HL-60 (cell line): ENCODE measurements at regions not wholly inside any gene's neighbourhood (a gene's known extent, or its start where the extent isn't known, plus 50 kb on each side); places are given as distances from the start of the nearest gene placed in this dataset.

ENCODE experiments used
- CTCF ChIP-seq: IDR thresholded peaks from one replicate; pipeline ENCODE4 v1.5.1; 2011; ENCODE audit warnings: low read length, control low read depth, inconsistent platforms; ENCODE audit not compliant: insufficient read depth
- GABPA ChIP-seq: IDR thresholded peaks from 2 replicates; pipeline ENCODE4 v1.6.1; 2012; ENCODE audit warnings: low read depth
- POLR2AphosphoS5 ChIP-seq: IDR thresholded peaks from 2 replicates; pipeline ENCODE4 v1.6.1; 2012; ENCODE audit warnings: low read depth
- REST ChIP-seq: IDR thresholded peaks from 2 replicates; pipeline ENCODE4 v1.6.1; 2012; ENCODE audit warnings: low read depth; ENCODE audit not compliant: insufficient replicate concordance

DNA sequence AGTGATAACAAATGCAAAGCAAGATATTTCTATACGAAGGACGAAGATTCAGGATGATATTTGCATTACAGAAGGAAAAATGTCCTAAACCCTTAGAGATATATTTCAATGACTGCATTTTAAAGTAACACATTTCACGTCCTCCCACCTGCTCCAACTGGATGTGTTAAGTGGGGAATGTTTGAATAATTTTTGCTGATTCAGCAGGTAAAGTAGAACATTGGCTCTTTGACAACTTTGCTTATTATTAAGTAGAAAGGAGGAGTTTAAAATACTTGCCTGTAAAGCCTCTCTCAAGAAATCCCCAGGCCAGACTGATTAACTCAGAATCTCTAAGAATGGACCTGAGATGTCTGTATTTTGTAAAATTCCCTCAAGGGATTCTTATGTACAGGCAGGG, 1165.2 kb upstream of the PRKX start:
- no peak for TF ChIP-seq CTCF
- TF ChIP-seq REST: no peak
- TF ChIP-seq GABPA: no peak
- no peak for TF ChIP-seq POLR2AphosphoS5
